ENCODE measurements at regions not wholly inside any gene's neighbourhood (a gene's known extent, or its start where the extent isn't known, plus 50 kb on each side); places are given as distances from the start of the nearest gene placed in this dataset.

DNA sequence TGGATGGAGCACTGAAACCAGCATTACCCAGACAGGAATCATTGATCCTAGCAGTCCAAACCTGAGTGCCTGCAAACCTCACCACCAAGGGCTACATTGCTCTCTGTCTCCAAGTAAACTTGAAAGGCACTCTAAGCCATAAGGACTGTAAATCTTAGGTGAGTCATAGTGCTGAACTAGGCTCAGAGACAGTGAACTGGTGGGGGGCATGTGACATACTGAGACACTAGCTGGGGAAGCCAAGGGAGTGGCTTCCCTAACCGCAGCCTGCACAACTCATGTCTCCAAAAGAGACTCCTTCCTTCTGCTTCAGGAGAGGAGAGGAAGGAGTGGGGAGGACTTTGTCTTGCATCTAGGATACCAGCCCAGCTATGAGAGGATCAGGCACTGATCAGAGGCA is 235.5 kb upstream of the ACTRT1 start:
- TF ChIP-seq POLR2A (IDR thresholded peaks at IDR 0.05): no peak
- TF ChIP-seq, protein P1, sequence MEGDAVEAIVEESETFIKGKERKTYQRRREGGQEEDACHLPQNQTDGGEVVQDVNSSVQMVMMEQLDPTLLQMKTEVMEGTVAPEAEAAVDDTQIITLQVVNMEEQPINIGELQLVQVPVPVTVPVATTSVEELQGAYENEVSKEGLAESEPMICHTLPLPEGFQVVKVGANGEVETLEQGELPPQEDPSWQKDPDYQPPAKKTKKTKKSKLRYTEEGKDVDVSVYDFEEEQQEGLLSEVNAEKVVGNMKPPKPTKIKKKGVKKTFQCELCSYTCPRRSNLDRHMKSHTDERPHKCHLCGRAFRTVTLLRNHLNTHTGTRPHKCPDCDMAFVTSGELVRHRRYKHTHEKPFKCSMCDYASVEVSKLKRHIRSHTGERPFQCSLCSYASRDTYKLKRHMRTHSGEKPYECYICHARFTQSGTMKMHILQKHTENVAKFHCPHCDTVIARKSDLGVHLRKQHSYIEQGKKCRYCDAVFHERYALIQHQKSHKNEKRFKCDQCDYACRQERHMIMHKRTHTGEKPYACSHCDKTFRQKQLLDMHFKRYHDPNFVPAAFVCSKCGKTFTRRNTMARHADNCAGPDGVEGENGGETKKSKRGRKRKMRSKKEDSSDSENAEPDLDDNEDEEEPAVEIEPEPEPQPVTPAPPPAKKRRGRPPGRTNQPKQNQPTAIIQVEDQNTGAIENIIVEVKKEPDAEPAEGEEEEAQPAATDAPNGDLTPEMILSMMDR (IDR thresholded peaks at IDR 0.05 in 4 of 5, conservative IDR thresholded peaks at IDR 0.05 in 1 of 5): no peak
